Heart left ventricle (tissue), 13 donors: ENCODE measurements at regions not wholly inside any gene's neighbourhood (a gene's known extent, or its start where the extent isn't known, plus 50 kb on each side); places are given as distances from the start of the nearest gene placed in this dataset.

Experiments
- CTCF ChIP-seq, 12 donors: fragments of 200-600 bp; sonication (generic) in 4 of 12; IDR thresholded peaks; one replicate each; pipeline versions ENCODE4 v1.5.0 to v1.8.0; 2018 to 2022; ENCODE audit warnings: antibody characterized with exemption in 12 of 12, mild to moderate bottlenecking in 5 of 12
- POLR2A ChIP-seq, 2 donors: fragments of 450-650 bp; IDR thresholded peaks; one replicate each; pipeline ENCODE4 v1.6.1; 2017; ENCODE audit warnings: antibody characterized with exemption in 2 of 2, mild to moderate bottlenecking in 2 of 2, moderate library complexity in 2 of 2
- donor health status: ischemic (EF 13 %, LVEDD 7.1; RV severe dilation, severe dysfunction).
- donor health status: DM: no; HTN: yes; CAD: no.
- donor health status: DM: no; HTN: no; CAD: no.
- donor health status: ischemic (EF 25% LVEDD 6.9; RV normal size, moderate dysfunction).
- donor health status: ischemic (EF 25% LVEDD 5.7; RV mildly dilated, moderate dysfunction).
- donor health status: ischemic (EF 35%, LVEDD 5.7; RV mildly dilated, moderate dysfunction).
- donor health status: nonischemic (EF 11% LVEDD 7.7; RV severe dilation, severe dysfunction).
- donor health status: DM: yes; HTN: yes; CAD: no.
- donor health status: PGD.
- donor health status: ischemic (EF 29% LVEDD 5.4; RV normal size, mild dysfunction).
- donor health status: nonischemic (EF 23%, LVEDD 6.1; RV moderate dilation, normal function).

- TF ChIP-seq CTCF (IDR thresholded peaks at IDR 0.05) = no peak
- TF ChIP-seq POLR2A (IDR thresholded peaks at IDR 0.05) = no peak
Observed at GRCh38 chr11:115887727-115888126, 383.5 kb upstream of the CADM1 start.
